MV-4-11 (cell line): ENCODE measurements at regions not wholly inside any gene's neighbourhood (a gene's known extent, or its start where the extent isn't known, plus 50 kb on each side); places are given as distances from the start of the nearest gene placed in this dataset.
"Not testable (repeated sequence)": the region's sequence is repeated elsewhere in the genome, so short reads cannot be mapped to it uniquely, and the experiment has no call there.

ENCODE experiments used
- DNase-seq: peaks from one replicate; lab custom pipeline; 2025; lab: John Stamatoyannopoulos, UW

- no peak for DNase-seq
Measured at GRCh38 chr21:27571706-27572105, 604.8 kb upstream of the ADAMTS5 start.

- no peak for DNase-seq
Measured at GRCh38 chr21:27570306-27570868, 603.5 kb upstream of the ADAMTS5 start.

GRCh38 chr21:27569831-27570230 lies 602.9 kb upstream of the ADAMTS5 start:
- no peak for DNase-seq

GRCh38 chr21:27569091-27569490 lies 602.2 kb upstream of the ADAMTS5 start:
- no peak for DNase-seq

GRCh38 chr21:27567381-27567780 lies 600.5 kb upstream of the ADAMTS5 start:
- no peak for DNase-seq

GRCh38 chr21:27566521-27566920 lies 599.6 kb upstream of the ADAMTS5 start:
- DNase-seq, result no peak

GRCh38 chr21:27565364-27565763 lies 598.5 kb upstream of the ADAMTS5 start:
- DNase-seq, result no peak

- peak; percentile 13 for DNase-seq
Measured at GRCh38 chr21:27564684-27565301, 597.9 kb upstream of the ADAMTS5 start.

- no peak for DNase-seq
Measured at GRCh38 chr21:27562303-27562702, 595.4 kb upstream of the ADAMTS5 start.

GRCh38 chr21:27561116-27561515 lies 594.2 kb upstream of the ADAMTS5 start:
- DNase-seq, result no peak

GRCh38 chr21:27557356-27557755 lies 590.5 kb upstream of the ADAMTS5 start:
- DNase-seq, result no peak

GRCh38 chr21:27555996-27556395 lies 589.1 kb upstream of the ADAMTS5 start:
- no peak for DNase-seq

- no peak for DNase-seq
Measured at GRCh38 chr21:27550287-27550686, 583.4 kb upstream of the ADAMTS5 start.

GRCh38 chr21:27548486-27548885 lies 581.6 kb upstream of the ADAMTS5 start:
- DNase-seq, result no peak

GRCh38 chr21:27545754-27546349 lies 579.0 kb upstream of the ADAMTS5 start:
- DNase-seq, result no peak

- not testable (repeated sequence) for DNase-seq
Measured at GRCh38 chr21:27542126-27542525, 575.2 kb upstream of the ADAMTS5 start.

- no peak for DNase-seq
Measured at GRCh38 chr21:27536319-27536718, 569.4 kb upstream of the ADAMTS5 start.

GRCh38 chr21:27535188-27535587 lies 568.3 kb upstream of the ADAMTS5 start:
- DNase-seq, result no peak

- DNase-seq, result no peak
Measured at GRCh38 chr21:27534206-27534605, 567.3 kb upstream of the ADAMTS5 start.

- DNase-seq, result no peak
Measured at GRCh38 chr21:27532076-27532475, 565.2 kb upstream of the ADAMTS5 start.

GRCh38 chr21:27528697-27529096 lies 561.8 kb upstream of the ADAMTS5 start:
- no peak for DNase-seq

- DNase-seq, result no peak
Measured at GRCh38 chr21:27526451-27526850, 559.6 kb upstream of the ADAMTS5 start.

- DNase-seq, result no peak
Measured at GRCh38 chr21:27525780-27526179, 558.9 kb upstream of the ADAMTS5 start.

- no peak for DNase-seq
Measured at GRCh38 chr21:27519361-27519760, 552.5 kb upstream of the ADAMTS5 start.
